Loucy (cell line): ENCODE measurements at regions not wholly inside any gene's neighbourhood (a gene's known extent, or its start where the extent isn't known, plus 50 kb on each side); places are given as distances from the start of the nearest gene placed in this dataset.

Source experiments
- H2AFZ ChIP-seq: fragments of 200-600 bp; sonication (generic); 2 replicates; pipeline ENCODE4 v1.6.0; 2016; ENCODE audit warnings: antibody characterized with exemption, mild to moderate bottlenecking, low read length, moderate library complexity
- H3F3A ChIP-seq: fragments of 200-600 bp; 2 replicates; pipeline ENCODE4 v1.6.0; 2016; ENCODE audit warnings: antibody characterized with exemption, low read depth, mild to moderate bottlenecking
- H3K27me3 ChIP-seq: fragments of 200-600 bp; sonication (generic); 2 replicates; pipeline ENCODE4 v1.6.1; 2014; ENCODE audit warnings: low read length, mild to moderate bottlenecking; ENCODE audit not compliant: insufficient read depth, poor library complexity, severe bottlenecking
- H3K36me3 ChIP-seq: fragments of 200-600 bp; sonication (generic); 2 replicates; pipeline ENCODE4 v1.6.1; 2016; ENCODE audit warnings: low read length; ENCODE audit not compliant: insufficient read depth
- H3K4me1 ChIP-seq: fragments of 200-600 bp; sonication (generic); 2 replicates; pipeline ENCODE4 v1.5.1; 2014; ENCODE audit warnings: low read length, mild to moderate bottlenecking; ENCODE audit not compliant: insufficient read depth, poor library complexity, severe bottlenecking
- H3K4me2 ChIP-seq: fragments of 200-600 bp; sonication (generic); 2 replicates; pipeline ENCODE4 v1.6.0; 2014; ENCODE audit warnings: antibody characterized with exemption, low read length, low read depth, mild to moderate bottlenecking; ENCODE audit not compliant: poor library complexity, severe bottlenecking
- H3K4me3 ChIP-seq: fragments of 200-600 bp; sonication (generic); 2 replicates; pipeline ENCODE4 v1.5.1; 2014; ENCODE audit warnings: low read length, mild to moderate bottlenecking, mixed read lengths; ENCODE audit not compliant: poor library complexity, severe bottlenecking
- H3K79me2 ChIP-seq: fragments of 200-600 bp; sonication (generic); 2 replicates; pipeline ENCODE4 v1.6.1; 2014; ENCODE audit warnings: low read length; ENCODE audit not compliant: insufficient read depth
- H3K9ac ChIP-seq: fragments of 200-600 bp; sonication (generic); 2 replicates; pipeline ENCODE4 v1.6.0; 2014; ENCODE audit warnings: mild to moderate bottlenecking, low read depth, low read length, moderate library complexity; ENCODE audit not compliant: poor library complexity, severe bottlenecking
- H3K9me2 ChIP-seq: fragments of 200-600 bp; sonication (generic); replicated peaks from 2 replicates; pipeline ENCODE4 v1.6.1; 2016; ENCODE audit warnings: low read depth, low read length, mixed read lengths
- H3K9me3 ChIP-seq: fragments of 200-600 bp; sonication (generic); 2 replicates; pipeline ENCODE4 v1.6.1; 2014; ENCODE audit warnings: mild to moderate bottlenecking, antibody characterized with exemption, low read length, low read depth; ENCODE audit not compliant: insufficient read depth
- H4K20me1 ChIP-seq: fragments of 200-600 bp; sonication (generic); 2 replicates; pipeline ENCODE4 v1.6.0; 2014; ENCODE audit warnings: antibody characterized with exemption, low read length, mild to moderate bottlenecking; ENCODE audit not compliant: insufficient read depth, poor library complexity, severe bottlenecking
- CTCF ChIP-seq: fragments of 200-600 bp; sonication (generic); conservative IDR thresholded peaks from 2 replicates; pipeline ENCODE4 v1.5.1; 2014; ENCODE audit warnings: mild to moderate bottlenecking, antibody characterized with exemption, low read length
- EZH2phosphoT487 ChIP-seq: fragments of 200-600 bp; IDR thresholded peaks from 2 replicates; pipeline ENCODE4 v1.6.1; 2018; ENCODE audit warnings: antibody characterized with exemption, mild to moderate bottlenecking, moderate library complexity, borderline replicate concordance

GRCh38 chr1:114262337-114262736 is 108.7 kb upstream of the SYT6 start:
- Histone ChIP-seq H3K4me3 (no peak overlapping the region), H4K20me1 (no peaks in the 10 kb centered on the region), H3K27me3 (no peaks in the 10 kb centered on the region), H3K9me2 (no peaks in the 10 kb centered on the region), H3K4me2 (no peak overlapping the region), H3F3A (no peaks in the 10 kb centered on the region), H3K79me2 (no peaks in the 10 kb centered on the region), H3K9ac (no peak overlapping the region), H3K4me1 (no peaks in the 10 kb centered on the region), H3K9me3 (no peaks in the 10 kb centered on the region), H2AFZ (no peak overlapping the region), H3K36me3 (no peaks in the 10 kb centered on the region)
- TF ChIP-seq EZH2phosphoT487: no peak
- no peak for TF ChIP-seq CTCF

DNA sequence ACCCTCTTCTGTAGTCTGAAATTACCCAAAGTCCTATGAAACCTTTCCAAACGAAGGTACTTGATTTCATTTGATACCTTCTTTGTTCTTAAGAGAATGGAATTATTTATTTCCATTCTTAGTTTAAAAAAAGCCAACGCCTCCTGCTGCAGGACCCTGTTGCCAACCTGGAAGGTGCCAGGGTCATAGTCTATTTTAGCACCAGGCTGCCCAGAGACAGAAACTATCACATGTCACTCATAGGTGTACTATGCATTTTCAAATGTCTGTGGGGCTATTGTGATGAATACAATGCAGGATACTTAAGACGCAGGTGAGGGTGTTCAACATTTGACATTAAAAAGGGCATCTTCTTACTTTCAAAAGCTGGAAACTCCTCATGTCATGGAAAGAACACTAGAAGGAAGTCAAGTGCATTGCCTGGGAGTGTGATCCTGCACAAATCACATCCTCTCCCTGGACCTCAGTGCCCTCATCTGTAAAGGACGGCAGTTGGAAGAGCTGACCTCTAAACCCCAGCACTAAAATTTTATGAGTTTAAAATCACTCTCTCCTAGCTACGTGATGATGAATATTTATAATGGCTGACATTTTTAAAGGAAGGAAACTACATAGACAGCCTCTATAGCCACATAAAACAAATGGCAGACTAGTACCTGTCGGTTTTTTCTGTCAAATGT is 107.3 kb upstream of the SYT6 start:
- Histone ChIP-seq H2AFZ (no peak overlapping the region), H3K79me2 (no peaks in the 10 kb centered on the region), H3K4me1 (no peaks in the 10 kb centered on the region), H4K20me1 (no peaks in the 10 kb centered on the region), H3K9me3 (no peaks in the 10 kb centered on the region), H3K36me3 (no peaks in the 10 kb centered on the region), H3K4me2 (no peak overlapping the region), H3K27me3 (no peaks in the 10 kb centered on the region), H3F3A (no peaks in the 10 kb centered on the region), H3K9ac (no peak overlapping the region), H3K4me3 (no peak overlapping the region), H3K9me2 (no peaks in the 10 kb centered on the region)
- no peak for TF ChIP-seq CTCF
- TF ChIP-seq EZH2phosphoT487: no peak

DNA sequence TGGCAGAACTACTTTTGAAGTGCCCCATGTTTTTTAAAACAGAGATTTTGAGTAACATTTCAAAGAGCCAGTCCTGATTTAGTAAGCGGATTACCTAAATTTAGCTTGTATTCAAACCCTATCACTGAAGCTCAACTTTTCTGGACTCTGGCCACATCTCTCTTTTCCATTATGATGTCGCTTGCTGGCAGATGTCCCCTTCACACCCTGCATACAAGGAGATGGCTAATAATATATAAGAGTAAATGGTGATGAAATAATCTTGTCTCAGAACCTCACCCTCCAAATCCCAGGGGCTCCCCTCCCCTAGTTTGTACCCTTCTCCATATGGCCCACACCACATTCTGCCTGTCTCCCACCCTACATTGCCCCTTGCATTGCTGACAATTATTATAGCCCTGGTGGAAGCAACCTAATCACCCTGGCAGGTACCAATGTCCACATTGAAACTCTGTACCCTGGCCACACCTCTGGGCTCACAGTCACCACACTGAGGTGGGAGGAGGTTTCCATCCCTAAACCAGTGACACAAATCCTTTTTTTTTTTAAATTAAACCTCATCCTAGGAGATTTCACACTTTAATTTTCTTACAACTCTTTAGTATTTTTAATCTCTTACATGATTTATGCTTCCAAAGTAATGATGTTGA is 106.0 kb upstream of the SYT6 start:
- H3K9ac ChIP-seq: no peak overlapping the region
- H3K9me2 ChIP-seq: no peaks in the 10 kb centered on the region
- TF ChIP-seq CTCF (no peak), EZH2phosphoT487 (no peak)
- no peaks in the 10 kb centered on the region for H3K36me3 ChIP-seq
- H3K9me3 ChIP-seq: no peaks in the 10 kb centered on the region
- H3K79me2 ChIP-seq: no peaks in the 10 kb centered on the region
- H4K20me1 ChIP-seq: no peaks in the 10 kb centered on the region
- H3K4me1 ChIP-seq: no peaks in the 10 kb centered on the region
- no peak overlapping the region for H2AFZ ChIP-seq
- no peak overlapping the region for H3K4me3 ChIP-seq
- H3K27me3 ChIP-seq: no peaks in the 10 kb centered on the region
- no peaks in the 10 kb centered on the region for H3F3A ChIP-seq
- H3K4me2 ChIP-seq: no peak overlapping the region
